Chondrocyte (in vitro differentiated cells): ENCODE measurements at regions not wholly inside any gene's neighbourhood (a gene's known extent, or its start where the extent isn't known, plus 50 kb on each side); places are given as distances from the start of the nearest gene placed in this dataset.

ENCODE experiments used
- DNase-seq: peaks from one replicate; pipeline ENCODE4 v3.0.0; 2021; ENCODE audit warnings: mixed read lengths, low spot score
- H3K27ac Mint-ChIP-seq: one replicate; pipeline ENCODE4 v1.8.0; 2021; ENCODE audit warnings: mild to moderate bottlenecking, moderate library complexity, mixed read lengths; ENCODE audit not compliant: unreplicated experiment
- H3K27me3 Mint-ChIP-seq: 2 replicates; pipeline ENCODE4 v1.8.0; 2021; ENCODE audit warnings: low read depth, mixed read lengths
- H3K36me3 Mint-ChIP-seq: 2 replicates; pipeline ENCODE4 v1.8.0; 2021; ENCODE audit warnings: low read depth, mixed read lengths
- H3K4me1 Mint-ChIP-seq: 2 replicates; pipeline ENCODE4 v1.8.0; 2021; ENCODE audit warnings: low read depth, mild to moderate bottlenecking, mixed read lengths
- H3K4me3 Mint-ChIP-seq: one replicate; pipeline ENCODE4 v1.8.0; 2021; ENCODE audit warnings: mild to moderate bottlenecking, moderate library complexity, mixed read lengths; ENCODE audit not compliant: unreplicated experiment
- H3K9me3 Mint-ChIP-seq: 2 replicates; pipeline ENCODE4 v1.8.0; 2021; ENCODE audit warnings: low read depth, mixed read lengths
- CTCF ChIP-seq: fragments of 200-600 bp; sonication (generic); IDR thresholded peaks from 2 replicates; pipeline ENCODE4 v1.5.0; 2021; ENCODE audit warnings: antibody characterized with exemption, mild to moderate bottlenecking, moderate library complexity

GRCh38 chr3:135513106-135514059 lies 452.1 kb upstream of the PPP2R3A start:
- TF ChIP-seq CTCF = no peak
- Mint-ChIP-seq H3K36me3 (no peaks in the 10 kb centered on the region), H3K4me1 (no peaks in the 10 kb centered on the region), H3K27me3 (peaks cover 4% of the 10 kb centered on the region), H3K4me3 (no peak overlapping the region), H3K9me3 (peaks cover 15% of the 10 kb centered on the region), H3K27ac (no peak overlapping the region)
- no peak for DNase-seq

GRCh38 chr3:135514060-135514448 lies 451.5 kb upstream of the PPP2R3A start:
- H3K36me3 Mint-ChIP-seq = no peaks in the 10 kb centered on the region
- no peak overlapping the region for H3K4me3 Mint-ChIP-seq
- no peak overlapping the region for H3K27ac Mint-ChIP-seq
- peaks cover 8% of the 10 kb centered on the region for H3K9me3 Mint-ChIP-seq
- no peak for DNase-seq
- no peaks in the 10 kb centered on the region for H3K4me1 Mint-ChIP-seq
- no peaks in the 10 kb centered on the region for H3K27me3 Mint-ChIP-seq
- no peak for TF ChIP-seq CTCF

- no peak overlapping the region for H3K4me3 Mint-ChIP-seq
- H3K27ac Mint-ChIP-seq = no peak overlapping the region
- DNase-seq = no peak
- TF ChIP-seq CTCF = peak; percentile 28
- no peaks in the 10 kb centered on the region for H3K9me3 Mint-ChIP-seq
- H3K27me3 Mint-ChIP-seq = peaks cover 1% of the 10 kb centered on the region
- H3K4me1 Mint-ChIP-seq = no peaks in the 10 kb centered on the region
- H3K36me3 Mint-ChIP-seq = no peaks in the 10 kb centered on the region
These were observed 449.4 kb upstream of the PPP2R3A start for GRCh38 chr3:135516143-135516542.

GRCh38 chr3:135528413-135529015 lies 437.0 kb upstream of the PPP2R3A start:
- DNase-seq = no peak
- H3K27ac Mint-ChIP-seq = no peak overlapping the region
- H3K27me3 Mint-ChIP-seq = peaks cover 7% of the 10 kb centered on the region
- no peaks in the 10 kb centered on the region for H3K9me3 Mint-ChIP-seq
- no peaks in the 10 kb centered on the region for H3K36me3 Mint-ChIP-seq
- TF ChIP-seq CTCF = no peak
- no peaks in the 10 kb centered on the region for H3K4me1 Mint-ChIP-seq
- no peak overlapping the region for H3K4me3 Mint-ChIP-seq

- DNase-seq = no peak
- no peak overlapping the region for H3K27ac Mint-ChIP-seq
- H3K36me3 Mint-ChIP-seq = no peaks in the 10 kb centered on the region
- H3K9me3 Mint-ChIP-seq = peaks cover 7% of the 10 kb centered on the region
- peaks cover 11% of the 10 kb centered on the region for H3K27me3 Mint-ChIP-seq
- H3K4me1 Mint-ChIP-seq = no peaks in the 10 kb centered on the region
- no peak for TF ChIP-seq CTCF
- H3K4me3 Mint-ChIP-seq = no peak overlapping the region
These were observed 433.5 kb upstream of the PPP2R3A start for GRCh38 chr3:135532021-135532420.
